Breast epithelium (tissue), 3 donors: ENCODE measurements at regions not wholly inside any gene's neighbourhood (a gene's known extent, or its start where the extent isn't known, plus 50 kb on each side); places are given as distances from the start of the nearest gene placed in this dataset.

Experiments used
- POLR2A ChIP-seq: fragments of 450-650 bp; IDR thresholded peaks from one replicate; pipeline ENCODE4 v1.6.1; 2016; ENCODE audit warnings: antibody characterized with exemption, mild to moderate bottlenecking, moderate library complexity
- TF ChIP-seq, protein P1 (sequence below), 3 donors: fragments of 450-650 bp; IDR thresholded peaks; one replicate each; pipeline ENCODE4 v1.5.1; 2016 to 2017; ENCODE audit warnings: antibody characterized with exemption in 3 of 3, mild to moderate bottlenecking in 3 of 3, moderate library complexity in 3 of 3

DNA sequence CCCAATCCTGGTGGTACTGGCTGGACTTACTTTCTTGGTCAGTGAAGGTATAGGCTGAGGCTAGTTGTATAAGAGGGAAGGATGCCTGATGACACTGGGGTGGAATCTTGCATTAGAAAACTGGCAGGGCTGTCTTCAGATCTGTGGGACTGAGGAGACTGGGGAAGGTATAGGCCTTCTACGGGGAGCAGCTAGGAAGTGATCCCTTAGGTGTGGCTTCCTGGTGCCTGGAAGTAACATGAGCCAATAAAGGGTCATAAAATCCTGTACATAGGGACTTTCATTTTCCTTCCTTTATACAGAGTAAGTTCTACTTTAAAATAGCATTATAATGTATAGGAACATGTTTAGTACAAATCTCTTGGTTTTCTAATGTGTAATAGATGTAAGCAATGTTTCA, 716.8 kb downstream of the LRFN5 start:
- TF ChIP-seq, protein P1, sequence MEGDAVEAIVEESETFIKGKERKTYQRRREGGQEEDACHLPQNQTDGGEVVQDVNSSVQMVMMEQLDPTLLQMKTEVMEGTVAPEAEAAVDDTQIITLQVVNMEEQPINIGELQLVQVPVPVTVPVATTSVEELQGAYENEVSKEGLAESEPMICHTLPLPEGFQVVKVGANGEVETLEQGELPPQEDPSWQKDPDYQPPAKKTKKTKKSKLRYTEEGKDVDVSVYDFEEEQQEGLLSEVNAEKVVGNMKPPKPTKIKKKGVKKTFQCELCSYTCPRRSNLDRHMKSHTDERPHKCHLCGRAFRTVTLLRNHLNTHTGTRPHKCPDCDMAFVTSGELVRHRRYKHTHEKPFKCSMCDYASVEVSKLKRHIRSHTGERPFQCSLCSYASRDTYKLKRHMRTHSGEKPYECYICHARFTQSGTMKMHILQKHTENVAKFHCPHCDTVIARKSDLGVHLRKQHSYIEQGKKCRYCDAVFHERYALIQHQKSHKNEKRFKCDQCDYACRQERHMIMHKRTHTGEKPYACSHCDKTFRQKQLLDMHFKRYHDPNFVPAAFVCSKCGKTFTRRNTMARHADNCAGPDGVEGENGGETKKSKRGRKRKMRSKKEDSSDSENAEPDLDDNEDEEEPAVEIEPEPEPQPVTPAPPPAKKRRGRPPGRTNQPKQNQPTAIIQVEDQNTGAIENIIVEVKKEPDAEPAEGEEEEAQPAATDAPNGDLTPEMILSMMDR (IDR thresholded peaks at IDR 0.05): no peak
- TF ChIP-seq POLR2A: no peak
